ENCODE measurements at regions not wholly inside any gene's neighbourhood (a gene's known extent, or its start where the extent isn't known, plus 50 kb on each side); places are given as distances from the start of the nearest gene placed in this dataset.

- H3K4me1 ChIP-seq (ENCODE audit: control insufficient read depth, insufficient read depth, low read length) = no peaks in the 10 kb centered on the region
- H4K5ac ChIP-seq (ENCODE audit: low read depth, low read length) = no peak overlapping the region
- H3K9ac ChIP-seq (ENCODE audit: low read depth, low read length) = no peak overlapping the region
- H3K9me3 ChIP-seq (ENCODE audit: control insufficient read depth, insufficient read depth, low read length) = no peaks in the 10 kb centered on the region
- BruUV-seq (replicated peaks) = no TSS peak
- H4K8ac ChIP-seq (ENCODE audit: low read depth in 2 of 2, low read length in 2 of 2) = no peak overlapping the region
- DNase-seq = no peak
- no peak overlapping the region for H4K91ac ChIP-seq (ENCODE audit: insufficient read depth, low read depth, low read length)
- no peaks in the 10 kb centered on the region for H4K20me1 ChIP-seq (ENCODE audit: insufficient read depth, low read length)
- dilution Hi-C loops (cut with HindIII; ENCODE audit: low sequenced_read_pairs, unreplicated experiment) (no loop called here), in situ Hi-C loops (cut with MboI; ENCODE audit: low sequenced_read_pairs) (no loop called here), intact Hi-C loops (cut with micrococcal nuclease) (no loop called here)
- no peak overlapping the region for H3K4me2 ChIP-seq (ENCODE audit: low read depth, low read length)
- no peak overlapping the region for H2BK5ac ChIP-seq (ENCODE audit: low read depth, low read length, poor library complexity, severe bottlenecking)
- H2AFZ ChIP-seq (replicated peaks; ENCODE audit: low read length, poor library complexity) = no peak overlapping the region
- H3K27ac ChIP-seq (ENCODE audit: insufficient read depth, low read length) = no peak overlapping the region
- peaks cover 4% of the 10 kb centered on the region; the same call in 1 of the 2 replicates for H3K27me3 ChIP-seq (ENCODE audit: control insufficient read depth, insufficient read depth, low read length)
- H3K79me1 ChIP-seq (ENCODE audit: low read depth in 1 of 2, low read length in 2 of 2) = no peaks in the 10 kb centered on the region
- no peak overlapping the region for H3K14ac ChIP-seq (replicated peaks; ENCODE audit: low read depth, low read length)
- H2AK5ac ChIP-seq (ENCODE audit: low read depth, low read length) = no peak overlapping the region
- ATAC-seq (ENCODE audit: low read depth) = no peak
- H2AK9ac ChIP-seq (replicated peaks; ENCODE audit: low read depth, low read length, poor library complexity) = no peak overlapping the region
- no peak overlapping the region for H3K4me3 ChIP-seq (ENCODE audit: insufficient read depth, low read depth, low read length)
- H3K23ac ChIP-seq (ENCODE audit: low read depth, low read length) = no peak overlapping the region
- no peak overlapping the region for H3K4ac ChIP-seq (ENCODE audit: low read depth, low read length)
- CTCF ChIA-PET = interaction anchor here (0.6 kb wide), 1 partner anchor 1925 kb away, joined by 4 read pairs; no protein-coding TSS in a partner anchor
- POLR2A ChIA-PET (ENCODE audit: unreplicated experiment) = no interaction called here
- no peak overlapping the region for H3K18ac ChIP-seq (ENCODE audit: low read depth, low read length)
- H2BK20ac ChIP-seq (ENCODE audit: low read depth, low read length) = no peak overlapping the region
- H2BK120ac ChIP-seq (ENCODE audit: low read depth, low read length) = no peak overlapping the region
- no peaks in the 10 kb centered on the region for H3K36me3 ChIP-seq (ENCODE audit: control insufficient read depth, insufficient read depth, low read length)
- WGBS, 2 experiments (ENCODE audit: extremely low coverage in 2 of 2, insufficient read length in 1 of 2) = no CpG with 5 or more reads among the region's 3 CpGs
- no peaks in the 10 kb centered on the region for H3K9me1 ChIP-seq (ENCODE audit: insufficient read depth, low read length)
- TF ChIP-seq RCOR1 (IDR thresholded peaks at IDR 0.05; ENCODE audit: insufficient replicate concordance, low read length) (no peak), CHD1 (IDR thresholded peaks at IDR 0.05; ENCODE audit: low read depth, low read length) (no peak), FOS (IDR thresholded peaks at IDR 0.05; ENCODE audit: low read depth, low read length) (no peak), BHLHE40 (IDR thresholded peaks at IDR 0.05; ENCODE audit: low read depth, low read length) (no peak), RAD21 (IDR thresholded peaks at IDR 0.05; ENCODE audit: low read length) (no peak), NFE2L2 (IDR thresholded peaks at IDR 0.05; ENCODE audit: low read depth, low read length) (no peak), SMC3 (IDR thresholded peaks at IDR 0.05; ENCODE audit: low read depth, low read length) (no peak), MXI1 (IDR thresholded peaks at IDR 0.05; ENCODE audit: borderline replicate concordance, low read depth, low read length) (no peak), RFX5 (IDR thresholded peaks at IDR 0.05; ENCODE audit: low read depth, low read length) (no peak)
- TF ChIP-seq, protein P1, sequence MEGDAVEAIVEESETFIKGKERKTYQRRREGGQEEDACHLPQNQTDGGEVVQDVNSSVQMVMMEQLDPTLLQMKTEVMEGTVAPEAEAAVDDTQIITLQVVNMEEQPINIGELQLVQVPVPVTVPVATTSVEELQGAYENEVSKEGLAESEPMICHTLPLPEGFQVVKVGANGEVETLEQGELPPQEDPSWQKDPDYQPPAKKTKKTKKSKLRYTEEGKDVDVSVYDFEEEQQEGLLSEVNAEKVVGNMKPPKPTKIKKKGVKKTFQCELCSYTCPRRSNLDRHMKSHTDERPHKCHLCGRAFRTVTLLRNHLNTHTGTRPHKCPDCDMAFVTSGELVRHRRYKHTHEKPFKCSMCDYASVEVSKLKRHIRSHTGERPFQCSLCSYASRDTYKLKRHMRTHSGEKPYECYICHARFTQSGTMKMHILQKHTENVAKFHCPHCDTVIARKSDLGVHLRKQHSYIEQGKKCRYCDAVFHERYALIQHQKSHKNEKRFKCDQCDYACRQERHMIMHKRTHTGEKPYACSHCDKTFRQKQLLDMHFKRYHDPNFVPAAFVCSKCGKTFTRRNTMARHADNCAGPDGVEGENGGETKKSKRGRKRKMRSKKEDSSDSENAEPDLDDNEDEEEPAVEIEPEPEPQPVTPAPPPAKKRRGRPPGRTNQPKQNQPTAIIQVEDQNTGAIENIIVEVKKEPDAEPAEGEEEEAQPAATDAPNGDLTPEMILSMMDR (conservative IDR thresholded peaks at IDR 0.05; ENCODE audit: low read depth, low read length) = no peak
- no peak overlapping the region for H3K56ac ChIP-seq (ENCODE audit: extremely low read depth, insufficient read depth, low read length)
- no peak overlapping the region for H2BK15ac ChIP-seq (ENCODE audit: low read depth, low read length)
Observed at GRCh38 chr2:94958245-94958644, 67.3 kb upstream of the MAL start.
